Activated CD8-positive, alpha-beta memory T cell treated with anti-CD3 and anti-CD28 coated beads, Interleukin-2, amount 10 ng/mL, durations not matched to agents 7 days and 5 days (primary cell): ENCODE measurements at regions not wholly inside any gene's neighbourhood (a gene's known extent, or its start where the extent isn't known, plus 50 kb on each side); places are given as distances from the start of the nearest gene placed in this dataset.
A peak's percentile ranks its signal among the peaks of the same experiment; 100 is the strongest.
"Not testable (repeated sequence)": the region's sequence is repeated elsewhere in the genome, so short reads cannot be mapped to it uniquely, and the experiment has no call there.

Source experiments
- ATAC-seq: fragments of 150-1000 bp; cut with Tn5 transposase; one replicate; pipeline ENCODE4 v1.10.0; 2021; ENCODE audit warnings: moderate library complexity
- CTCF ChIA-PET: fragments of 350-600 bp; sonication (Branson Sonifier 250); formaldehyde crosslinking; loops from one replicate; lab custom pipeline; 2021; ENCODE audit warnings: antibody characterized with exemption; lab: Charles Lee
- DNase-seq: peaks from one replicate; pipeline ENCODE4 v3.0.0-alpha.2; 2020
- H3K27ac Mint-ChIP-seq: one replicate; pipeline ENCODE4 v1.8.0; 2021; ENCODE audit warnings: mild to moderate bottlenecking, mixed read lengths
- H3K27me3 Mint-ChIP-seq: one replicate; pipeline ENCODE4 v1.8.0; 2021; ENCODE audit warnings: mixed read lengths
- H3K36me3 Mint-ChIP-seq: one replicate; pipeline ENCODE4 v1.8.0; 2021; ENCODE audit warnings: mild to moderate bottlenecking, mixed read lengths
- H3K4me1 Mint-ChIP-seq: one replicate; pipeline ENCODE4 v1.8.0; 2021; ENCODE audit warnings: mixed read lengths
- H3K4me3 Mint-ChIP-seq: one replicate; pipeline ENCODE4 v1.8.0; 2021; ENCODE audit warnings: mild to moderate bottlenecking, moderate library complexity, mixed read lengths
- H3K9me3 Mint-ChIP-seq: one replicate; pipeline ENCODE4 v1.8.0; 2022; ENCODE audit warnings: low read depth, mixed read lengths

GRCh38 chr3:71990545-71990944 is 205.6 kb upstream of the PROK2 start:
- Mint-ChIP-seq H3K27ac (no peak overlapping the region), H3K36me3 (peaks cover 18% of the 10 kb centered on the region), H3K9me3 (peaks cover 3% of the 10 kb centered on the region), H3K4me1 (peaks cover 40% of the 10 kb centered on the region), H3K4me3 (no peak overlapping the region), H3K27me3 (no peaks in the 10 kb centered on the region)
- CTCF ChIA-PET = no interaction called here
- no peak for DNase-seq
- no peak for ATAC-seq

DNA sequence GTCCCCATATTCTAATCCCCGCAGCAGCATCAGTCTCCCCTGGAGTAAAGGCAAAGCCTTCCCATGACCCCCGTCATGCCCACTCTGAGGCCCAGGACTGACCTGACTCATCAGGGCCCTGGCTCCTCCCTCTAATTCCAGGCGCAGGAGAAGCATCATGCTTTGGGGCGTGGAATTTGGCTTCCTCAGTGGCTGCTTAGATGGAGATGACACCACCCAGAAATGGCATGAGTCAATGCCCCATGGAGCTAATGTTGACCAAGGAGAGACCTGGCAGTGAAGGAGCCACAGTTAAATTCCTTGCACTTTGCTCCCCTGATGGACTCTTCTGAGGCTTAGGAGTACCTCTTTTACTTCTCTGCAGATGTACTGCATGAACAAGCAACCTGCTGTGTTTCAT is 204.2 kb upstream of the PROK2 start:
- Mint-ChIP-seq H3K27ac (no peak overlapping the region), H3K36me3 (peaks cover 15% of the 10 kb centered on the region), H3K4me1 (peaks cover 38% of the 10 kb centered on the region), H3K4me3 (no peak overlapping the region), H3K27me3 (no peaks in the 10 kb centered on the region), H3K9me3 (peaks cover 3% of the 10 kb centered on the region)
- ATAC-seq = no peak
- no peak for DNase-seq
- CTCF ChIA-PET = no interaction called here

GRCh38 chr3:71987828-71988227 is 202.9 kb upstream of the PROK2 start:
- no peak for ATAC-seq
- no peak overlapping the region for H3K4me3 Mint-ChIP-seq
- CTCF ChIA-PET = interaction anchor here (1.1 kb wide), 1 partner anchor 32 kb away, joined by 3 read pairs; no protein-coding TSS in a partner anchor
- peaks cover 3% of the 10 kb centered on the region for H3K9me3 Mint-ChIP-seq
- H3K36me3 Mint-ChIP-seq = peaks cover 11% of the 10 kb centered on the region
- H3K27ac Mint-ChIP-seq = peak overlapping the region; percentile 6
- peaks cover 37% of the 10 kb centered on the region for H3K4me1 Mint-ChIP-seq
- H3K27me3 Mint-ChIP-seq = no peaks in the 10 kb centered on the region
- DNase-seq = no peak

GRCh38 chr3:71987089-71987735 is 202.3 kb upstream of the PROK2 start:
- DNase-seq = no peak
- Mint-ChIP-seq H3K27ac (no peak overlapping the region), H3K4me3 (no peak overlapping the region), H3K9me3 (peaks cover 2% of the 10 kb centered on the region), H3K36me3 (peaks cover 9% of the 10 kb centered on the region), H3K27me3 (no peaks in the 10 kb centered on the region), H3K4me1 (peaks cover 44% of the 10 kb centered on the region)
- ATAC-seq = no peak
- CTCF ChIA-PET = interaction anchor here (1.1 kb wide), 1 partner anchor 31 kb away, joined by 3 read pairs; no protein-coding TSS in a partner anchor

DNA sequence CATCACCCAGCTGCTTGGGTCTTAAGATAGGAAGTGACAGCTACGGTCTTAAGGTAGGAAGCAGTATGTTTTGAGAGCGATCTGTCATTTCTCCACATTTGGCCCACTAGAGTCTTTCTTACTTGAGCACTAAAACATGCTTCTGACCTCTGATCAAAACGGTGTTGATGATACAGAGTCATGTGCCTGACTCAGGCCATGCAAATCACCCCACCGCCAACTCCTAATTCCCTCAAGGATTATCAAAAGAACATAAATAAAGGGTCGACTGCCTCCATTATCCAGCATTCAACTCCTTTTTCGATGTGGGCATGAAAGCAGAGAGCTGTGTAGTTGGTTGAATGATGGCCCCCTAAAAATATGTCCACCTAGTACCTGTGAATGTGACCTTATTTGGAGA is 201.7 kb upstream of the PROK2 start:
- CTCF ChIA-PET = interaction anchor here (1.1 kb wide), 1 partner anchor 30 kb away, joined by 3 read pairs; no protein-coding TSS in a partner anchor
- H3K9me3 Mint-ChIP-seq = peaks cover 2% of the 10 kb centered on the region
- peaks cover 49% of the 10 kb centered on the region for H3K4me1 Mint-ChIP-seq

DNA sequence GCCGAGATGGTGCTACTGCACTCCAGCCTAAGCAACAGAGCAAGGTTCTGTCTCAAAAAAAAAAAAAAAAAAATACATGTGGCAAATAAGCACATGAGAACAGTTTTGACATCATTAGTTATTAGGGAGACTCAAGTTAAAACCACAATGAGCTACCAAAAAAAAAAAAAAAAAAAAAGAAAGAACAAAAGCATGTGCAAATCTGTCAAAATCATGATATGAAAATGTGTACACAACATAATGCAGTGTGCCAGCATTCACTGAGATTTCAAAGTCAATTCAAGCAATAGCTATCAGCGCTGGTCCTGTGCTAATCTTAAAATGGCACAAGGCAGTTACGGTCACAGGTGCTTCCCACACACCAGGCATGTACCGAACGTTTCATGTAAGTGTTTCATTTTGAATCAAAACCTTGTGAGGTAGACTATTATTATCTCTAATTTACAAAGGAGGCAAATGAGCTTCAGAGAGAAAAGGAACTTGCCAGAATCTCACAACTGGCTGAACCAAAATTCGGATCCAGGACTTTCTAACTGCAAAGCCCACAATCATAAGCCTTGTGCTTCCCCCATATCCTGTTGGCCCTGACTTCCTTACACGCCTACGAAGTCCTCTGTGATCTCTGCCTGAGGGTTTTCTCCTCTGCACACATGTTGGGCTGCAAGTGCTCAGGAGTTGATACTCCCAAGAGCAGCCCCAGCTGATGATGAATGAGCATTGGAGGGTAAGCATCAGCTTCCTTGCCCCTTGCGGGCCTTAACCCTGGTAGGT is 200.1 kb upstream of the PROK2 start:
- Mint-ChIP-seq H3K9me3 (peaks cover 2% of the 10 kb centered on the region), H3K36me3 (peaks cover 3% of the 10 kb centered on the region), H3K4me3 (no peak overlapping the region), H3K27ac (peak overlapping the region; percentile 29), H3K4me1 (peaks cover 51% of the 10 kb centered on the region), H3K27me3 (no peaks in the 10 kb centered on the region)
- DNase-seq (no peak), ATAC-seq (peak; percentile 53)
- CTCF ChIA-PET = interaction anchor here (1.2 kb wide), 1 partner anchor 11 kb away, joined by 3 read pairs; no protein-coding TSS in a partner anchor

More for the DNA sequence above, 201.7 kb upstream of the PROK2 start:
- Mint-ChIP-seq H3K36me3 (peaks cover 9% of the 10 kb centered on the region), H3K27ac (no peak overlapping the region), H3K27me3 (no peaks in the 10 kb centered on the region), H3K4me3 (no peak overlapping the region)
- ATAC-seq (no peak), DNase-seq (no peak)

- Mint-ChIP-seq H3K4me1 (peaks cover 60% of the 10 kb centered on the region), H3K27me3 (no peaks in the 10 kb centered on the region), H3K36me3 (peaks cover 3% of the 10 kb centered on the region), H3K27ac (peak overlapping the region; percentile 72), H3K4me3 (no peak overlapping the region), H3K9me3 (no peaks in the 10 kb centered on the region)
- ATAC-seq = no peak
- CTCF ChIA-PET = interaction anchor here (1.3 kb wide), 1 partner anchor 10 kb away, joined by 3 read pairs; no protein-coding TSS in a partner anchor
- no peak for DNase-seq
Measured at GRCh38 chr3:71983694-71984093, 198.7 kb upstream of the PROK2 start.

GRCh38 chr3:71982506-71983258 is 197.7 kb upstream of the PROK2 start:
- Mint-ChIP-seq H3K4me1 (peaks cover 65% of the 10 kb centered on the region), H3K27ac (peak overlapping the region; percentile 37)
- not testable (repeated sequence) for H3K4me3 Mint-ChIP-seq, H3K27me3 Mint-ChIP-seq, H3K9me3 Mint-ChIP-seq, H3K36me3 Mint-ChIP-seq, ATAC-seq
- CTCF ChIA-PET = interaction anchor here (1.3 kb wide), 1 partner anchor 9 kb away, joined by 3 read pairs; no protein-coding TSS in a partner anchor
- peak; percentile 80 for DNase-seq

GRCh38 chr3:71979175-71979574 is 194.2 kb upstream of the PROK2 start:
- peaks cover 59% of the 10 kb centered on the region for H3K4me1 Mint-ChIP-seq

DNA sequence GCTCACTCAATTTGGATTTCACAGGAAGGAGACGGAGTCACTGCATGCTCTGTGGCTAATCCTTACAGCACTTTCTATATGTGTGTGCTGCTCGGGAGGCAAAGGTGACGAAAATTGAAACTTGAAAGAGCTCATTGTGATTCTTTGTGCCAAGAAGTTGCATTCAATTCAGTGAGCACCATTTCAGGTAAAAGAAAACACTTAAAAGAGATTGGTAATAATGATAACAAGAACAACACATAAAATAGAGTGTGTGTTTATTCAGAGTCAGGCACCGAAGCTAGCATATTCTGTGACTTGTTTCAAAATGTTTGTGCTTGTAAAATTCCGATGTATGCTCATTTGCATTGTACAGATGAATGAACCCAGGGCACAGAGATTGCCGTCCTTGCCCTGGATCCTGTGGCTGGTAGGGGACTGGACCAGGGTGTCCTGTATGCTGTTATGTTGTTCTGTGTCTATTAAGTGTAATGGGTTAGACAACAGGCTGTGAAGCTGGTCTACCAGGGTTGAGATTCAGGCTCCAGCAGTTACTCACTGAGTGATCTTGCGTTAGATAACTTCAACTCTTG is 193.3 kb upstream of the PROK2 start:
- Mint-ChIP-seq H3K4me3 (peak overlapping the region; percentile 52), H3K27me3 (no peaks in the 10 kb centered on the region), H3K36me3 (peaks cover 2% of the 10 kb centered on the region), H3K4me1 (peaks cover 51% of the 10 kb centered on the region), H3K9me3 (peaks cover 3% of the 10 kb centered on the region), H3K27ac (peak overlapping the region; percentile 82)
- ATAC-seq (peak; percentile 90), DNase-seq (peak; percentile 62)
- CTCF ChIA-PET = interaction anchor here (0.6 to 1.1 kb wide), 2 partner anchors 28 to 31 kb away, joined by 3 read pairs; no protein-coding TSS in a partner anchor

More at GRCh38 chr3:71979175-71979574, 194.2 kb upstream of the PROK2 start:
- Mint-ChIP-seq H3K36me3 (peaks cover 2% of the 10 kb centered on the region), H3K4me3 (no peak overlapping the region), H3K27ac (peak overlapping the region; percentile 82), H3K9me3 (peaks cover 3% of the 10 kb centered on the region), H3K27me3 (no peaks in the 10 kb centered on the region)
- DNase-seq = no peak
- CTCF ChIA-PET = no interaction called here
- no peak for ATAC-seq

DNA sequence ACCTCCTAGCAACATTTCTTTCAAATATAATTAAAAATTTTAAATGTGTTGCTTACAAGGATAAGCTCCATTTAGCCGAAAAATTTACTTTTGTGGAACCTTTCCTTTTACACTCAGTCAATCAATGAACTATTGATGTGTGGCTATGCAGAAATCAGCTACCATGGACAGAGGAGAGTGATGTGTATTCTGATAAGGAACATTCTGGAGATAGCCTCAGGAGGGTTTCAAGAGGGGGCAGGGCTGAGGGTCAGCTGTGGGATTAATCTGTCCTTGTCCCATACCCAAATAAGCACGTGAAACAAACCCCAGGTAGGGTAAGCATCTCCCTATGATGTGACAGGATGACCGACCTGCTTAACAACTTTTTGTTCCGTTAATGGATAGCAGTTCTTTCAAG is 192.6 kb upstream of the PROK2 start:
- no peak overlapping the region for H3K4me3 Mint-ChIP-seq
- no peak for DNase-seq
- peaks cover 3% of the 10 kb centered on the region for H3K9me3 Mint-ChIP-seq
- no peak overlapping the region for H3K27ac Mint-ChIP-seq
- CTCF ChIA-PET = interaction anchor here (1.1 to 1.6 kb wide), 2 partner anchors 11 to 32 kb away, joined by 3 to 5 read pairs; no protein-coding TSS in a partner anchor
- H3K27me3 Mint-ChIP-seq = no peaks in the 10 kb centered on the region
- peaks cover 45% of the 10 kb centered on the region for H3K4me1 Mint-ChIP-seq
- ATAC-seq = no peak
- H3K36me3 Mint-ChIP-seq = peaks cover 2% of the 10 kb centered on the region

DNA sequence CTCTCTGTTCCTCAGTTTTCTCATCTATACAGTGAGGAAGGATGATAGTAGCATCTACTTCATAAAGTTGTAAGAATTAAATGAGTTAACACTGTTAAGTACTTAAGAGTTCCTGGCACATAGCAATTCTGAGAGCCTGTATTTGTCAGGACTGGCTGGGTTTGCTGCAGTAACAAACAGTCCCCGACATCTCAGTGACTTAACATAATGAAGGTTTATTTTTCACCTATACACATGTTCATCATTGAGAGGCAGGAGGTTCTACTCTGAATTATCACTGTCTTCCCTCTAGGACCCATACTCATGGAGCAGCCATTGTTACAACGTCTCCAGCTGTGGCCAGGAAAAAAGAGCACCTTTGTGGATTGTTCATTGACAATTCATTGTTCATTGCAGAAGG is 190.6 kb upstream of the PROK2 start:
- DNase-seq (no peak), ATAC-seq (no peak)
- CTCF ChIA-PET = no interaction called here
- no peaks in the 10 kb centered on the region for H3K36me3 Mint-ChIP-seq
- H3K9me3 Mint-ChIP-seq = peaks cover 3% of the 10 kb centered on the region
- H3K4me3 Mint-ChIP-seq = no peak overlapping the region
- H3K4me1 Mint-ChIP-seq = peaks cover 31% of the 10 kb centered on the region
- no peaks in the 10 kb centered on the region for H3K27me3 Mint-ChIP-seq
- no peak overlapping the region for H3K27ac Mint-ChIP-seq

DNA sequence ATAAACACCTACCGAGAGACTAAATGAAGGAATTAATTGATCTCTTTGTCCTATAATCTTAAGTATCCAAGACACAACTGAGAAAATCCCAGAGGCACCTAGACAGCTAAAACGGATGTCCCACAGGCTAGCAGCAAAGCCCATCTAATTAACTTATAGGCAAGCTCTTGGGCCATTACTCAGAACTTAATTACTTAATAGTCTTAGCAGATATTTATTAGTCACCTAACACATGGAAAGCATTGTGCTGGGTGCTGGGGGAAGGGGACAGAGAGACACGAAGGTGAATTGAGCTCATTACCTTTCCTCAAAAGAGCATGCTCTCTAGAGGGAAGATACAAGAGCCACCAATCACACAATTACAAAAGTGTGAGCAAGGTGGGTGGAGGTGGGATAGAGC is 189.8 kb upstream of the PROK2 start:
- CTCF ChIA-PET = no interaction called here
- H3K36me3 Mint-ChIP-seq = no peaks in the 10 kb centered on the region
- ATAC-seq = no peak

More for the DNA sequence above, 189.8 kb upstream of the PROK2 start:
- DNase-seq = no peak
- H3K4me3 Mint-ChIP-seq = no peak overlapping the region
- no peaks in the 10 kb centered on the region for H3K27me3 Mint-ChIP-seq
- H3K4me1 Mint-ChIP-seq = peaks cover 27% of the 10 kb centered on the region
- no peak overlapping the region for H3K27ac Mint-ChIP-seq
- H3K9me3 Mint-ChIP-seq = peaks cover 3% of the 10 kb centered on the region
